Mucosa of descending colon (tissue), 3 donors: ENCODE measurements at regions not wholly inside any gene's neighbourhood (a gene's known extent, or its start where the extent isn't known, plus 50 kb on each side); places are given as distances from the start of the nearest gene placed in this dataset.

Experiments used
- ATAC-seq: fragments of 200-7000 bp; cut with Tn5 transposase; one replicate; pipeline ENCODE4 v1.9.1; 2020; ENCODE audit warnings: mild to moderate bottlenecking, moderate library complexity
- DNase-seq, 3 donors: peaks; one replicate each; pipeline ENCODE4 v3.0.0-alpha.2; 2020
- H3K36me3 ChIP-seq: fragments of 200-600 bp; one replicate; pipeline ENCODE4 v1.8.0; 2021; ENCODE audit warnings: low read depth, mild to moderate bottlenecking
- H3K4me1 ChIP-seq: fragments of 200-600 bp; one replicate; pipeline ENCODE4 v1.8.0; 2021; ENCODE audit warnings: low read depth, mild to moderate bottlenecking
- H3K4me3 ChIP-seq: fragments of 200-600 bp; one replicate; pipeline ENCODE4 v1.8.0; 2021; ENCODE audit warnings: mild to moderate bottlenecking
- H3K9me3 ChIP-seq: fragments of 200-600 bp; one replicate; pipeline ENCODE4 v1.8.0; 2021; ENCODE audit warnings: mild to moderate bottlenecking
- intact Hi-C, 2 donors: fragments of 100-400 bp; cut with DNase I in 1 of 2; cut with micrococcal nuclease in 1 of 2; formaldehyde crosslinking; loops; one replicate each; pipeline versions ENCODE4 v1.11.0 to v1.11.1; 2022; cut with DNase I, micrococcal nuclease
- TF ChIP-seq, protein P1 (sequence below): fragments of 200-600 bp; IDR thresholded peaks from one replicate; pipeline ENCODE4 v1.8.0; 2022; ENCODE audit warnings: antibody characterized with exemption, mild to moderate bottlenecking
- donor health status: DM: no; HTN: no; CAD: no; lungs with moderate emphysema.
- donor health status: DM: no; HTN: no; CAD: no.
- donor health status: DM: no; HTN: yes; CAD: no.

DNA sequence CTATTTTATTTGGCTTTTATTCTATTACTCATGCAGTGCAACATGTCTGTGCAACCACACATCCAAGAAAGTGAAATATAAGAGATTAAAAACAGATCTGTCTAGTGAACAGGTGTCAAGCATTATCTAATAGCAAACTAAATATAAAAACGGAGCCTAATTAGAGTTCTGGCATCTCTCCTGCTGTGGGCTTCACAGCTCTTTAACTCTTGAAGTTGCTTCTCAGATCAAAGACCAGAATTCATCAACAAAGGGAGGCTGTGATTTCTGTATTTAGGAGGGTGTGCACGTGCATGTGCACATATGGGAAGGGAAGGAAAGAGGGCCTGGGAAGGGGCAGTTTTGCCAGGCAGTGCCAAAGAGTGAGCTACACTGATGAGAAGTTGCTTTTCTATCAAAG lies 81.0 kb downstream of the MIS18A start:
- intact Hi-C loops: no loop called here

DNA sequence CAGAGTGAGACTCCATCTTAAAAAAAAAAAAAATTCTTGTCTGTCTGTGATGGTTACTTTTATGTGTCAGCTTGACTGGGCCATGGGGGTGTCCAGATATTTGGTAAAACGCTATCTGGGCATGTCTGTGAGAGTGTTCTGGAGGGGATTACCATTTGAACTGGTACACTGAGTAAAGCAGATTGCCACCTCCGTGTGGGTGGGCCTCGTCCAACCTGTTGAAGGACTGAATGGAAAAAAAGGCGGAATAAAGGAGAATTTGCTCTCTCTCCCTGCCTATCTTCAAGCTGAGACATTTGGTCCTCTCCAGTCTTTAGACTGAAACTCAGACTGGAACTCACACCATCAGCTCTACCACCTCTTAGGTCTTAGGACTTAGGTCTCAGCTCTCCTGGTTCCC lies 82.8 kb downstream of the MIS18A start:
- TF ChIP-seq, protein P1, sequence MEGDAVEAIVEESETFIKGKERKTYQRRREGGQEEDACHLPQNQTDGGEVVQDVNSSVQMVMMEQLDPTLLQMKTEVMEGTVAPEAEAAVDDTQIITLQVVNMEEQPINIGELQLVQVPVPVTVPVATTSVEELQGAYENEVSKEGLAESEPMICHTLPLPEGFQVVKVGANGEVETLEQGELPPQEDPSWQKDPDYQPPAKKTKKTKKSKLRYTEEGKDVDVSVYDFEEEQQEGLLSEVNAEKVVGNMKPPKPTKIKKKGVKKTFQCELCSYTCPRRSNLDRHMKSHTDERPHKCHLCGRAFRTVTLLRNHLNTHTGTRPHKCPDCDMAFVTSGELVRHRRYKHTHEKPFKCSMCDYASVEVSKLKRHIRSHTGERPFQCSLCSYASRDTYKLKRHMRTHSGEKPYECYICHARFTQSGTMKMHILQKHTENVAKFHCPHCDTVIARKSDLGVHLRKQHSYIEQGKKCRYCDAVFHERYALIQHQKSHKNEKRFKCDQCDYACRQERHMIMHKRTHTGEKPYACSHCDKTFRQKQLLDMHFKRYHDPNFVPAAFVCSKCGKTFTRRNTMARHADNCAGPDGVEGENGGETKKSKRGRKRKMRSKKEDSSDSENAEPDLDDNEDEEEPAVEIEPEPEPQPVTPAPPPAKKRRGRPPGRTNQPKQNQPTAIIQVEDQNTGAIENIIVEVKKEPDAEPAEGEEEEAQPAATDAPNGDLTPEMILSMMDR: no peak
- Histone ChIP-seq H3K4me1 (no peaks in the 10 kb centered on the region), H3K4me3 (no peak overlapping the region), H3K36me3 (no peaks in the 10 kb centered on the region), H3K9me3 (no peaks in the 10 kb centered on the region)
- intact Hi-C loops: no loop called here
- ATAC-seq: no peak
- no peak for DNase-seq

More for the DNA sequence above, 81.0 kb downstream of the MIS18A start:
- DNase-seq: no peak
- no peak for ATAC-seq
- Histone ChIP-seq H3K4me3 (no peak overlapping the region), H3K36me3 (no peaks in the 10 kb centered on the region), H3K4me1 (no peaks in the 10 kb centered on the region), H3K9me3 (no peaks in the 10 kb centered on the region)
- TF ChIP-seq, protein P1: no peak

DNA sequence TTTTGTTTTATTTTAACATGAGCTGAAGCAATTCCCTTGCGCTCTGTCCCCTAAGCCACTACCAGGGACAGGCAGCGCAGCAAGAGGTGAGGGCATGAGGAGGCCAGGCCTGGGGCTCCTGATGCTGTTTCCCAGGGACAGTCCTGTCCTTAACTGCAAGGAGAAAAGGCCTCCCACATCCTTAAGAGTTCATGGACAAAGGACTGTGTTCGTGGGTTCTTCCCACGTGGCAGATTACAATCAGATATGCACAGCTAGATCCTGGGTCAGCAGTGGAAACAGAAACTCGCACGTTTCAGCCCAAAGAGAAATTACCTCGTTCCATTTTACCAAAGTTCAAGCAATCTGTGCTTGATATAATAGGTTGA lies 85.8 kb downstream of the MIS18A start:
- TF ChIP-seq, protein P1: no peak
- Histone ChIP-seq H3K9me3 (no peaks in the 10 kb centered on the region), H3K4me1 (no peaks in the 10 kb centered on the region), H3K4me3 (no peak overlapping the region), H3K36me3 (no peaks in the 10 kb centered on the region)
- ATAC-seq (no peak), DNase-seq (no peak)
- intact Hi-C loops: no loop called here

DNA sequence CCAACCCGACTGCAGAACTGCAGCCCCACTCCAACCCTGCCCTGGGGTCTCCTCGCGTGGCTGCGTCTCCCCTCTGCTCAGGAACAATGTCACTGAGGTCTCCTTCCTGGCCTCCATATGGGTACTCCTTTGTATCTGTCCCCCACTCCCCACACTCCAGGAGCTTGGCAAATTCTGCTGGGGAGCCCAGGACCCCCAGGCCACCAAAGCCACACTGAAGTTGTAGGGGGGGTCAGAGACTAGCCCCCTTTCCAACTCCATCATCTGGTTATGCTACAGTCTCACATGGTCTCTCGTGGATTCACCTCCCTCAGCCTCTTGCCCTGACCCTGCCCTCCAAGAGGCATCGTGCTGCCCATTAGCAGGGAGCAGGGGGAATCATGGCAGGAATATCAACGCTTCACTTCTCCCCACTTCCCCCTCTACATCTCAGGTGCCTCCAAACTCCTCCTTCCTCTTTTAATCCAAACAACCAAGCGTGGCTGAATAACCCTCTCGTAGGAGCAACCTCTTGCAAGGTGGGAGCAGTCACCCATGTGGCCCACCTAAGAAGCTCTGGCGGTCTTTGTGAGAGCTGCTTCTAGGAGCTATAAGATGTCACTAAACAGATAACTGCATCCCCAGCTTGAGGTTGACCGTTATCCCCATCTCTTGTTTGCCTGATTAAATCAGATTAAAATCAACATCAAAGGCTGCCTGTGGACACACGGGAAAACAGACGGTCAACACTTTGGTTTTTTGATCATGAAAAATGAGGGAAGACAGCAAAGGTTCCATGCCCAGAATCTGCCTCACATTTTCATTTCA lies 86.4 kb downstream of the MIS18A start:
- H3K9me3 ChIP-seq: no peaks in the 10 kb centered on the region
- H3K4me1 ChIP-seq: no peaks in the 10 kb centered on the region
- H3K36me3 ChIP-seq: no peaks in the 10 kb centered on the region
- no peak overlapping the region for H3K4me3 ChIP-seq
- TF ChIP-seq, protein P1: no peak
- no peak for ATAC-seq
- no peak for DNase-seq
- intact Hi-C loops: no loop called here

DNA sequence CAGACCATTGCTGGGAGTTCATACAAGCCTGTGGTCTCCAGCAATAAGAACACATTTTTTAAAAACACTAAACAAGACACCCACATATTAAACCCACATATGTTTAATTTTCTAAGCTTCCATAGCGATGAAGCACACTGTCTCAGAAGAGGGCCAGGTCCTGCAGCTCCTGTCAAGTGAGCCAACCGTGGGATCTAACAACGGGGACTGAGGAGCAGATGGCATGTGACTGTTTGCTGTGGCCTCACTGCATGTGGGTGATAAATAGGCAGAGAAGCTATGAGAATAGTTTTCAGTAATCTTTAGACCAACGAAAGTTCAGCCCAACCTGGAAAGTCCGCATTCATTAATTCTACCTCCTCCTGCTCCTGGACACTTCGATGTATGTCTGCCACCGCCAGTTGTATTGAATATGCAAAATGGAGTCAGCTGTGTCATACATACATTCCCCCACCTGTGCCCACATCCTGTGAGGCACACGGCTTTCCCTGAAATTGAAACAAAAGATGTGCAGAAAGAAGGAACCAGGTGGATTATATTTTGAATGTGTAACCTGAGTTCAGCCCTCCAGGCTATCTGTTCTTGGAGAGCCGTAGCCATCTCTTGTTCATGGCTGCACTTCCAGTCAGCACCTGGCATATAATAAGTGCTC lies 88.2 kb downstream of the MIS18A start:
- ATAC-seq (no peak), DNase-seq (no peak)
- Histone ChIP-seq H3K4me1 (no peaks in the 10 kb centered on the region), H3K4me3 (no peak overlapping the region), H3K9me3 (no peaks in the 10 kb centered on the region), H3K36me3 (no peaks in the 10 kb centered on the region)
- TF ChIP-seq, protein P1: no peak
- intact Hi-C loops: no loop called here
